NCI-H2107 treated with DMSO at 0.1 percent for 48 hours (cell line): ENCODE measurements at regions not wholly inside any gene's neighbourhood (a gene's known extent, or its start where the extent isn't known, plus 50 kb on each side); places are given as distances from the start of the nearest gene placed in this dataset.

ENCODE experiments used
- DNase-seq: peaks from one replicate; lab custom pipeline; 2025; ENCODE audit not compliant: unreplicated experiment; lab: John Stamatoyannopoulos, UW

GRCh38 chr6:170117111-170117972, 173.5 kb downstream of the DLL1 start:
- DNase-seq, result no peak

DNA sequence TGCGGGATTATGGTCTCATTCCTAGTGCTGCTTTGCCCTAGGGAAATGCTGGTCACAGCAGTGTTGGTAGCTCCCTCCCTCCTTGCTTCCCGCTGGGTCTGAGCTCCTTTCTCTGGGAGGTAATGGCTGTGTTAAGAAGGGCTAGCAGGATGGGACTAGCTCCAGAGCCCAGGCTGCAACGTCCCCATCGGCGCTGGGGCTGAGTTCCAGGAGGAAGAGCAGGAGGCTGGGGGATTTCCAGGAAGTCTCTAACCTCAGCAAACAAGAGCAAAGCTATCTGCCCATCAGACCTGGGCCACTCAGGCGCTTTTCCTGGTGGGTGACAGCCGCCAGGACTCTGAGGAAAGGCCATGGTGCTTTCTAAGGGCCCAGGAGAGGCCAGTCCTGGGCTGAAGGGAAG, 174.2 kb downstream of the DLL1 start:
- no peak for DNase-seq

- no peak for DNase-seq
Measured at GRCh38 chr6:170114956-170115855, 175.7 kb downstream of the DLL1 start.

GRCh38 chr6:170114187-170114945, 176.5 kb downstream of the DLL1 start:
- DNase-seq, result no peak

GRCh38 chr6:170113141-170113540, 177.7 kb downstream of the DLL1 start:
- no peak for DNase-seq

DNA sequence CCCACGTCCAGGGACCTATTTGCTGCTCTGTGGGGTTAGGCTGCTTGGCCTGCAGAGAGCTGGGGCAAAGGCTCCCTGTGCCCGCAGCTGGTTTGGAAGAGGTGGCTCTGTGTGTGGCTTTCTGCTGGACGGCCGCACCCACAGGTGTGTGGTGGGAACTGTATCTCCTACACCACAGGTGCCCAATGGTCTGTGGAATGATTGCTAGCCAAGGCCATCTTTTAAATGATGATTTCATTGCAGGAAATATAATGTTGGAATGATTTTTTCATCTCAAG, 178.4 kb downstream of the DLL1 start:
- no peak for DNase-seq

DNA sequence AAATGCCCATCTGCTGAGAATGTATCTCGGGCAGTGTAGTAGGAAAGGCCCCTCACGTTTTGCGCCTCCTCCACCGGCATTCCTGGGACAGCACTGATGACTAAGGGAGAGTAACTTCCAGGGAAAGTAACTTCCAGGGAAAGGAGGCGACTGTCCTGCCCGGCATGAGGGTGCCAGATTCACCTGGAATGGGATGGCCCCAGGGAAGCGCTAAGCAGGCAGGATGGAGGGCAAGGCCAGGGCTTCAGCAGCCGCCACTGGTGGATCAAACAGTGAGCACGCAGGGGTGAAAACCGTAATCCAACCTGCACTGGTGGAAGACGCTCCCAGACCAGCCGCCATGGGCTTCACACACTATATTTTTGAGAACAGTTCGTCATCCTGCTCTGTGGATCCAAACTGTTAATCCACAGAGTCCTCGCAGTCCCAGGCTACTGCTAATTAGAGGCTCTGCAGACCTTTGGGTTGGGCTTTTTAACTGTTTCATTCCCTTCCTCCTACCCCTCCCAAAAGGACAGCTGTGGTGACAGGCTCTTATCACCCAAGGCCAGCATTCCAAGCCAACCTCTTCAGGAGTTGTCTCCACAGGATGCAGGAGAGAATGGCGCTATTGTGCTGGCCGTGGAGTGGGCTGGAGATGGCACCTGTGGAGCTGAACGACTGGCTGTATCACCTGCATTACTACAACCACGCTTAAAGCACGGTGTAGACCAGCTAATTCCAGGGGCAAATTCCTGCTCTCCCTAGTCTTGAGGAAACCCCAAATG, 178.9 kb downstream of the DLL1 start:
- no peak for DNase-seq

DNA sequence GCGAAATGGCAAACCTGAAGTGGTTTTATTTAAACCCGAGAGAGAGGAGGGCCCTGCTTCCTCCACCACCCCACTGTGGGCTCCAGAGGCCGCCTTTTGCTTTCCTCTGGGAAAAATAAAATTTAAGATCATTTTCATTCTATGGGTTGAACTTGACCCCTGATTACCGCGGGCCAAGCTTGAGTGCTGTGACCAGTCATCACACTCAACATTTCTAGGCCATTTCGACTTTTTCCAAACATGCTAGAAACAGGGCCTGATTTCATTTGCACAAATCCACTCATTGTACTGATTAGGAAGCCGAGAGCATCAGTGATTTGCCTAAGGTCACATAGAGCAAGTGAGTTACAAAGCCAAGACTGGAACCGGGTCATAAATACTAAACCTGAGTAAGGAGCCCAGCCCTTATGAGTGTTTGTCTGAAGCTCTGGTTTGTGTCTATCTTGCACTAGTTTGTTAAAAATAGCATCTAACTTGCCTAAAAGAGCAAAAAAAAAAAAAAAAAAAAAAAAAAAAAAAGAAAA, 179.7 kb downstream of the DLL1 start:
- no peak for DNase-seq

GRCh38 chr6:170110201-170111140, 180.4 kb downstream of the DLL1 start:
- no peak for DNase-seq

- DNase-seq, result no peak
Measured at GRCh38 chr6:170108890-170109587, 181.8 kb downstream of the DLL1 start.

DNA sequence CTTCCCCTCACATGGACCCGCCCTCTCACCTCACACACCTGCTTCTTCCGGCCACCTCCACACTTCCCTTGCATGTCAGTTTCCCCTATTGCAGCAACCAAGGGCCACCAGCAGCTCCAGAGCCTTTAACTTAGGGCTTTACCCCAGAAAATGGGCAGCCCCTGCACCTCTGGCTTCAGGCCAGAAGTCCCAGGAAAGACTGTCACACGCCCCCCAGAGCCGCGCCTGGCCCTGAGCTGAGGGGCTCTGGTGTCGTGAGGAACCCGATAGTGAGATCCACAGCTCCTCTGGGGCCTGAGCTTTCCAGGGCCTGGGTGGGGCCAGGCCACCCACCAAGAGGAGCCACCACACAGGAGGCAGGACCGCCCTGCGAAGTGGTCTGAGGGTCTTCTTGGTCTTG, 182.4 kb downstream of the DLL1 start:
- no peak for DNase-seq

- no peak for DNase-seq
Measured at GRCh38 chr6:170107606-170108222, 183.2 kb downstream of the DLL1 start.

- no peak for DNase-seq
Measured at GRCh38 chr6:170106906-170107525, 183.9 kb downstream of the DLL1 start.

- DNase-seq, result no peak
Measured at GRCh38 chr6:170102582-170103481, 188.0 kb downstream of the DLL1 start.

DNA sequence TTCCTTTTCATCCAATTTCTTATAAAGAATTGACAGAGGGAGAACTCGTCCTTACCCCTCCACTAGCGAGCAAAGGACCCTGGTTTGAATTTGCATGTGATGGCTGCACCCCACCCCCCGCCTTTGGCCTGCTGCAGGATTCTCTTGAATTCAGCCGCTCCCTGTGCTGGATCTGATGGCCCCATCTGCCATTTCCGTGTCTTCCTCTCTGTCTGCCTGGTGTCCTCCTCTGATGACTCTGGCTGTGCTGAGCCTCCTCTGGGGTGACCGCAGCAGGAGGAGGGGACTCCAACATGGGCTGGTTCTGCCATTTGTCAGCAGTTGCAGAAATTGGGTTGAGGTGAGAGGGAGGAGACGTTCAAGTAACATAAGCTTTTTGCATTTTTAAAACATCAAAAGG, 188.8 kb downstream of the DLL1 start:
- DNase-seq, result no peak

- DNase-seq, result no peak
Measured at GRCh38 chr6:170101281-170102035, 189.4 kb downstream of the DLL1 start.
